GM04504 (cell line): ENCODE measurements at regions not wholly inside any gene's neighbourhood (a gene's known extent, or its start where the extent isn't known, plus 50 kb on each side); places are given as distances from the start of the nearest gene placed in this dataset.
"Not testable (repeated sequence)": the region's sequence is repeated elsewhere in the genome, so short reads cannot be mapped to it uniquely, and the experiment has no call there.

Experiments used
- DNase-seq: peaks from one replicate; pipeline ENCODE4 v3.0.0-alpha.2; 2012; ENCODE audit warnings: low read depth

- DNase-seq = no peak
Observed at GRCh38 chr4:123674762-123675465, 278.3 kb downstream of the SPRY1 start.

GRCh38 chr4:123675567-123675966, 279.0 kb downstream of the SPRY1 start:
- DNase-seq = no peak

GRCh38 chr4:123676071-123676889, 279.7 kb downstream of the SPRY1 start:
- DNase-seq = no peak

DNA sequence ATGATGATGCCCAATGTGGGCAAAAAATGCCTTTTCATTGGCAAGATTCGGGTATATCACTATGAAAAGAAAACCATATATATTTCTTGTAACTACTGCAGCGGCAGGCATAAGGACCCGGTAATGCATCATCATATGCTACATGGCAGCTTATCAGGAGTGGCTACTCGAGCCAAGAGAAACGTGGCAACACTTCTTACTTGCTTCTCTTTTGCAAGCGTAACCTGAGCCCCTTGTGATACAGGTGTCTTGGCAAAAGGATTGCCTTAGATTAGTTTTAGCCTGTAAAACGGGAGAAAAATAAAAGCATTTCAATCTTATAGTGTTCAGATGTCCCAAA, 280.3 kb downstream of the SPRY1 start:
- DNase-seq = no peak

DNA sequence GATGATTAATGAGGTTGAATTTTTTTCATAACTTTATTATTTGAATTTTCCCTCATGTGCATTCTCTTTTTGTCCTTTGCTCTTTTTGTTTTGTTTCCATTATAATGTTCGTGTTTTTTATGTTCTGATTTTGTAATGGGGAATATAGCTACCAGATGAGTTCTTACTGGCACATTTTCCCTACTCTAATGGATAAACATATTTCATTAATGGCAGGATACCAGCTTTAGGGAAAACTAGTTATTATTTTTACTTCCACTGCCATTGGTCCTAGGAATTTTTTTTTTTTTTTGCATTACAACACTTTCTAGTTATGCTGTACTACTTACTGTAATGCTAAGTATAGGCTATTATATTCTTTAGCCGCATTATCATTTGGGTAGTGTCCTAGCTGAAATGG, 286.3 kb downstream of the SPRY1 start:
- no peak for DNase-seq

DNA sequence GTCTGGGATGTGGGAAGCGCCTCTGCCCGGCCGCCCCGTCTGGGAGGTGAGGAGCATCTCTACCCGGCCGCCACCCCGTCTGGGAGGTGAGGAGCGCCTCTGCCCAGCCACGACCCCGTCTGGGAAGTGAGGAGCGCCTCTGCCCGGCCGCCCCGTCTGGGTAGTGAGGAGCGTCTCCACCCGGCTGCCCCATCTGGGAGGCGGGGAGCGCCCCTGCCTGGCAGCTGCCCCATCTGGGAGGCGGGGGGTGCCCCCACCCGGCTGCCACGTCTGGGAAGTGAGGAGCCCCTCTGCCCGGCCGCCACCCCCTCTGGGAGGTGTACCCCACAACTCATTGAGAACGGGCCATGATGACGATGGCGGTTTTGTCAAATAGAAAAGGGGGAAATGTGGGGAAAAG, 288.3 kb downstream of the SPRY1 start:
- not testable (repeated sequence) for DNase-seq

GRCh38 chr4:123695531-123695930, 298.9 kb downstream of the SPRY1 start:
- DNase-seq = not testable (repeated sequence)

DNA sequence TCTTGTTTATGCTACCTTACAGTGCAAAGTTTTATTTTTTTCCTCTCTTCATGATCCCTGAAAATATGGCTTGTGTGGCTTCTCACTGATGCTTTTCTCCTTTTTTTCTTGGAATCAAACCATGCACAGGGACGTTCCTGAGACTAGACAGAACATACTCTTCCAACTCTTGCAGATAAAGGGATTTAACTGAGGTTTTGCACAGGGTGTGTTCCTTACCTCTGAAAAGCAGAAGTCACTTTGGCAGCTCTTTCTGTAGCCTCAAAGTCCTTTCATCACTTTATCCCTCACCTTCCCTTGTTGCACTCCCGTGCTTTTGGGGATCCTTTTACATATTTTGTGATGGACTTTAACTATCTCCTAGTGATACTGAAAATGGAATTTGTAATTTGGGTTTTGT, 300.1 kb downstream of the SPRY1 start:
- DNase-seq = no peak

DNA sequence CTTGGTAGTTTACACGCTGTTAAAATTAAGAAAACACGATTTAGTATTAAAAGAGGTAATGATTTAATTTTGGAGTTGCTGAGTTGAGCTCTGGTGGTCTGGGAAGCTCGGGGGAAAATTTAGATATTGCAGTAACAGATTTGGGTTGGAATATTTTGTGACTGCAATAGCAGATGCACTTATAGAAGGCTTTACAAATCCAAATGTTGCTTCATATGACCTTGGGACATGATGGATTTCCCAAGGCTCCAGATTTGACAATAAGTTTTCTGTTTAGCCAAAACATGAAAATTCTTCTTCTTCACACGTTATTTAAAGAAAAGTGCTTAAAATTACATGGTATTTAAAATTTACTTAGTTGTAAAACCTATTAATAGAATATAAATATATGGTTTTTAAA, 302.0 kb downstream of the SPRY1 start:
- no peak for DNase-seq

- DNase-seq = peak; percentile 85
Observed at GRCh38 chr4:123699880-123700771, 303.5 kb downstream of the SPRY1 start.

GRCh38 chr4:123701131-123701575, 304.6 kb downstream of the SPRY1 start:
- DNase-seq = peak; percentile 1

- DNase-seq = no peak
Observed at GRCh38 chr4:123705419-123705818, 308.8 kb downstream of the SPRY1 start.

- DNase-seq = no peak
Observed at GRCh38 chr4:123706973-123707372, 310.4 kb downstream of the SPRY1 start.

GRCh38 chr4:123708902-123709301, 312.3 kb downstream of the SPRY1 start:
- DNase-seq = no peak

DNA sequence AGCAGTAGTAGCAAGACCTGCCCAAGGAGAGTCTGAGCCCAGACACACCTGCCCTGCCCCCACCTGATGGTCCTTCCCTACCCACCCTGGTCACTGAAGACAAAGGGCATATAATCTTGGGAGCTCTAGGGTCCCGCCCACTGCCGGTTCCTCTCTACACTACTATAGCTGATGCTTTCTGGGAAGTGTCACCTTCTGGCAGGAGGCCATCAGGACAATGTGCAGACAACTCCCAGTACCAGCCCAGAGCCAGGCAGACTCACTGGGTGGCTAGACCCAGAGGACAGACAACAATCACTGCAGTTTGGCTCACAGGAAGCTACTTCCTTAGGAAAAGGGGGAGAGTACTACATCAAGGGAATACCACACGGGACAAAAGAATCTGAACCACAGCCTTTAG, 312.7 kb downstream of the SPRY1 start:
- no peak for DNase-seq

- DNase-seq = no peak
Observed at GRCh38 chr4:123731035-123731434, 334.4 kb downstream of the SPRY1 start.

- no peak for DNase-seq
Observed at GRCh38 chr4:123737156-123737555, 340.6 kb downstream of the SPRY1 start.

DNA sequence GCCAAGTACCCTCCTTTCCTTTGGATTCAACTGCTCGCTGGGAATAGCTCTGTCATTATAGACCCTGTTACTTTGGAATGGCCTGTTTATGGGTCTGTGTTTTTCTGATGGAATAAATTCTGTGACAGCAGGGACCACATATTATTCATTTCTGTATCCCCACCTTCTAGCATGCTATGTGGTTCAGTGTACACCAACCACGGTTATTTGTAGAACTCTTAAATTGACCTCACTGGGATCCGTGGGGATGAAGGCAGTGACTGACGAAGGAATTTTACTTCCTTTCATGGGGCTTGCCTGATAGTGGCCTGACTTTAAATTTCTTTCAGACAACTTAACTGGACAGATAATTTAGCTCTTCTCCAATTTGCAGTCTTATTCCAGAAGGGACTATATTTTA, 343.2 kb downstream of the SPRY1 start:
- no peak for DNase-seq

DNA sequence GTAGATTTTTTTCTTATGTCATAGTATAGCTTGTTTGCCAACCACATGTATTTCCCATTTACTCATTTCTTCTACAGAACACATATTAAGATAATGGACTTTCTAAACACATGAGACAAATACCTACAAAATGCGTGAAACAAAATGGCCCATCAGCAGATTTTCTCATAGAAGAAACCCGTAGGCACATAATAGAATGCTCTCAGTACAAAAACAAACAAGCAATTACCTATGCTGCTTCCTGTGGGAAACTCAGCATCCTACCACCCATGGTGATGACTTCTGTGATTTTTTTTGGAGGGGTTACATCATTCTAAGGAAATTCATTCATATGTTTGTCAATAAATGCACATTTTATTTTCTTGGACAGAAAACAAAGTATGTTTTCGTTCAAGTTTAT, 343.6 kb downstream of the SPRY1 start:
- no peak for DNase-seq

DNA sequence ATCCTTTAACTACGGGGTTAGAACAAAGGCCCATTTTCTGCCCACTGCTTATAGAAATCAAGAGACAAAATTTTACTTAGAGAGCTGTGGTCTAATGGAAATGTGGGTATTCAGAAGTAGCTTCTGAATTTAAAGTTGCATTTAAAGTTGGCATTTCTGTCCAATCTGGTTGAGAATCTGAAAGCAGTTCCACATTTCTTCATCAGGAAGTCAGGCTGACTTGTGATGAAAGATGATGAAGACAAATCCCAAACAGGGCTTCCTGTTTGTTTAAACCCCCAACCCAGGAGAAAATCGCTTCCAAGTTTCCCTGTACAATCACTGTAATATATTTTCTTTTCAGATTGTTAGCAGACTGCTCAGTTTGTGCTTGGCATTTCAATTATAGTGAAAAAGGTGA, 345.3 kb downstream of the SPRY1 start:
- DNase-seq = no peak

GRCh38 chr4:123743848-123744247, 347.3 kb downstream of the SPRY1 start:
- DNase-seq = no peak

- no peak for DNase-seq
Observed at GRCh38 chr4:123744664-123745290, 348.2 kb downstream of the SPRY1 start.
